Mucosa of descending colon (tissue), 3 donors: ENCODE measurements at regions not wholly inside any gene's neighbourhood (a gene's known extent, or its start where the extent isn't known, plus 50 kb on each side); places are given as distances from the start of the nearest gene placed in this dataset.
A peak's percentile ranks its signal among the peaks of the same experiment; 100 is the strongest.

Experiments used
- ATAC-seq: fragments of 200-7000 bp; cut with Tn5 transposase; one replicate; pipeline ENCODE4 v1.9.1; 2020; ENCODE audit warnings: mild to moderate bottlenecking, moderate library complexity
- DNase-seq, 3 donors: peaks; one replicate each; pipeline ENCODE4 v3.0.0-alpha.2; 2020
- H3K36me3 ChIP-seq: fragments of 200-600 bp; one replicate; pipeline ENCODE4 v1.8.0; 2021; ENCODE audit warnings: low read depth, mild to moderate bottlenecking
- H3K4me1 ChIP-seq: fragments of 200-600 bp; one replicate; pipeline ENCODE4 v1.8.0; 2021; ENCODE audit warnings: low read depth, mild to moderate bottlenecking
- H3K4me3 ChIP-seq: fragments of 200-600 bp; one replicate; pipeline ENCODE4 v1.8.0; 2021; ENCODE audit warnings: mild to moderate bottlenecking
- H3K9me3 ChIP-seq: fragments of 200-600 bp; one replicate; pipeline ENCODE4 v1.8.0; 2021; ENCODE audit warnings: mild to moderate bottlenecking
- intact Hi-C, 2 donors: fragments of 100-400 bp; cut with DNase I in 1 of 2; cut with micrococcal nuclease in 1 of 2; formaldehyde crosslinking; loops; one replicate each; pipeline versions ENCODE4 v1.11.0 to v1.11.1; 2022; cut with DNase I, micrococcal nuclease
- TF ChIP-seq, protein P1 (sequence below): fragments of 200-600 bp; IDR thresholded peaks from one replicate; pipeline ENCODE4 v1.8.0; 2022; ENCODE audit warnings: antibody characterized with exemption, mild to moderate bottlenecking
- donor health status: DM: no; HTN: no; CAD: no; lungs with moderate emphysema.
- donor health status: DM: no; HTN: no; CAD: no.
- donor health status: DM: no; HTN: yes; CAD: no.

GRCh38 chr20:51862796-51863195, 60.5 kb upstream of the SALL4 start:
- H3K9me3 ChIP-seq, result no peaks in the 10 kb centered on the region
- TF ChIP-seq, protein P1, sequence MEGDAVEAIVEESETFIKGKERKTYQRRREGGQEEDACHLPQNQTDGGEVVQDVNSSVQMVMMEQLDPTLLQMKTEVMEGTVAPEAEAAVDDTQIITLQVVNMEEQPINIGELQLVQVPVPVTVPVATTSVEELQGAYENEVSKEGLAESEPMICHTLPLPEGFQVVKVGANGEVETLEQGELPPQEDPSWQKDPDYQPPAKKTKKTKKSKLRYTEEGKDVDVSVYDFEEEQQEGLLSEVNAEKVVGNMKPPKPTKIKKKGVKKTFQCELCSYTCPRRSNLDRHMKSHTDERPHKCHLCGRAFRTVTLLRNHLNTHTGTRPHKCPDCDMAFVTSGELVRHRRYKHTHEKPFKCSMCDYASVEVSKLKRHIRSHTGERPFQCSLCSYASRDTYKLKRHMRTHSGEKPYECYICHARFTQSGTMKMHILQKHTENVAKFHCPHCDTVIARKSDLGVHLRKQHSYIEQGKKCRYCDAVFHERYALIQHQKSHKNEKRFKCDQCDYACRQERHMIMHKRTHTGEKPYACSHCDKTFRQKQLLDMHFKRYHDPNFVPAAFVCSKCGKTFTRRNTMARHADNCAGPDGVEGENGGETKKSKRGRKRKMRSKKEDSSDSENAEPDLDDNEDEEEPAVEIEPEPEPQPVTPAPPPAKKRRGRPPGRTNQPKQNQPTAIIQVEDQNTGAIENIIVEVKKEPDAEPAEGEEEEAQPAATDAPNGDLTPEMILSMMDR, result no peak
- peaks cover 14% of the 10 kb centered on the region for H3K4me1 ChIP-seq
- DNase-seq, result no peak
- no peak for ATAC-seq
- intact Hi-C loops, result no loop called here
- no peak overlapping the region for H3K4me3 ChIP-seq
- no peaks in the 10 kb centered on the region for H3K36me3 ChIP-seq

DNA sequence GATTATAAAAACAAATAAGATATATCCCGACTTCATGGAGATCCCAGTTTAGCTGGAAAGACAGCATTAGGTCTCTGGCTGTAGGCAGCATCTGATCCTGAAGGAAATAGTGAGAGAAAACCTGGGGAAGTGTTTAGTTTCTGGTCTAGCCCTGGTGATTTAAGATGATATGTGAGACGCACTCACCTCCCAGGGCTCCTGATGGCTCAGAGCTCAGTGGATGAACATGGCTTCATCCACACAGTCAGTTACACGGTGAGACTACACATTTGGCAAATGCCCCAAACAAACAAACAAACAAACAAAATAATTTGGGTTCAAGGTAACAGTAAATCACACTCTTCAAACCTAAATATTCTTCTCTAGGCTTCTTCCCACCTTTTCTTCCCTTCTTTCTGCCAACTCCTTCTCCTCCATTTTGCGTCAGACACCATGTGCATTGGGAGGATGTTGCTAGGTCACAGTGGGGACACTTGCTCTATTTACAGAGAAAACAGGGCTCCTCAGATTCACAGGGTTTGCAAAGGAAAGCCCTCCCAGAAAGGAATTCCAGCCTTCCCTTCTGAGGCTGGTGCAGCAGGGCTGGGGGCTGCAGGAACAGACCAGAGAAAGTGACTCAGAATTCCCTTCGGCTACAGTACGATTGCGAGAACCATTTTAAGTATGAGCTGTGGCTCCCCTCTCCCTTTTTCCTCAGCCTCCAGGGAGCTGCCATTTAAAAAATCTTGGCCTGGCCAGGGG, 59.6 kb upstream of the SALL4 start:
- intact Hi-C loops, result no loop called here
- TF ChIP-seq, protein P1, result no peak
- Histone ChIP-seq H3K4me3 (no peak overlapping the region), H3K9me3 (no peaks in the 10 kb centered on the region), H3K36me3 (no peaks in the 10 kb centered on the region), H3K4me1 (peaks cover 14% of the 10 kb centered on the region)
- ATAC-seq, result no peak
- DNase-seq, result no peak

- ATAC-seq, result peak; percentile 97
- DNase-seq, result peak; percentile 53 to 70 (median 68)
- peaks cover 14% of the 10 kb centered on the region for H3K4me1 ChIP-seq
- no peaks in the 10 kb centered on the region for H3K36me3 ChIP-seq
- H3K4me3 ChIP-seq, result no peak overlapping the region
- intact Hi-C loops, result no loop called here
- no peaks in the 10 kb centered on the region for H3K9me3 ChIP-seq
- TF ChIP-seq, protein P1, result no peak
Measured at GRCh38 chr20:51860111-51860882, 58.0 kb upstream of the SALL4 start.

- Histone ChIP-seq H3K4me3 (no peak overlapping the region), H3K36me3 (no peaks in the 10 kb centered on the region), H3K9me3 (no peaks in the 10 kb centered on the region), H3K4me1 (peaks cover 14% of the 10 kb centered on the region)
- ATAC-seq (no peak), DNase-seq (no peak)
- TF ChIP-seq, protein P1, result no peak
- intact Hi-C loops, result no loop called here
Measured at GRCh38 chr20:51856432-51856831, 54.1 kb upstream of the SALL4 start.

DNA sequence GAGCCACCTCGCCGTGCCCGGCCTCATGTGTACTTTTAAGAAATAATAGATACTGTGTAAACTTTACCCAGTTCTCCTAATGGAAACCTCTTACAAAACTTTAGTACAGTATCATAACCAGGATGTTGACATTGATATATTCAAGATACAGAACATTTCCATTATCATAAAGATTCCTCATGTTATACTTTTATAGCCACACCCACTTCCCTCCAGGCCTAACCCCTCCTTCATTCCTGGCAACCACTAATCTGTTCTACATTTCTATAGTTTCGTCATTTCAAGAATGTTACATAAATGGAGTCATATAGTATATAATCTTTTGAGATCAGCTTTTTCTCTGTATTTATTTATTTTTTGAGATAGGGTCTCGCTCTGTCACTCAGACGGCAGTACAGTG, 52.6 kb upstream of the SALL4 start:
- intact Hi-C loops, result no loop called here
- H3K4me3 ChIP-seq, result no peak overlapping the region
- no peaks in the 10 kb centered on the region for H3K36me3 ChIP-seq
- no peak for DNase-seq
- TF ChIP-seq, protein P1, result no peak
- H3K9me3 ChIP-seq, result no peaks in the 10 kb centered on the region
- ATAC-seq, result peak; percentile 71
- peaks cover 5% of the 10 kb centered on the region for H3K4me1 ChIP-seq
